OCI-LY7 (cell line): ENCODE measurements at regions not wholly inside any gene's neighbourhood (a gene's known extent, or its start where the extent isn't known, plus 50 kb on each side); places are given as distances from the start of the nearest gene placed in this dataset.

ENCODE experiments used
- CTCF ChIP-seq: fragments of 200-600 bp; sonication (generic); conservative IDR thresholded peaks from 2 replicates; pipeline ENCODE4 v1.5.1; 2014; ENCODE audit warnings: mild to moderate bottlenecking, antibody characterized with exemption, low read length, moderate library complexity, mixed read lengths
- EZH2phosphoT487 ChIP-seq: fragments of 200-600 bp; sonication (generic); IDR thresholded peaks from 2 replicates; pipeline ENCODE4 v1.6.1; 2018; ENCODE audit warnings: low read depth, borderline replicate concordance, mild to moderate bottlenecking, mixed run types, antibody characterized with exemption, low read length, moderate library complexity, mixed read lengths

GRCh38 chr10:62655337-62655994, 149.1 kb upstream of the ADO start:
- TF ChIP-seq CTCF (no peak), EZH2phosphoT487 (no peak)
